ENCODE measurements at regions not wholly inside any gene's neighbourhood (a gene's known extent, or its start where the extent isn't known, plus 50 kb on each side); places are given as distances from the start of the nearest gene placed in this dataset.
"Not testable (repeated sequence)": the region's sequence is repeated elsewhere in the genome, so short reads cannot be mapped to it uniquely, and the experiment has no call there.

GRCh38 chr10:108003061-108003460, 838.6 kb upstream of the SORCS1 start:
- Mint-ChIP-seq H3K27ac (no peak overlapping the region), H3K4me3 (no peak overlapping the region), H3K4me1 (no peaks in the 10 kb centered on the region), H3K9me3 (peaks cover 6% of the 10 kb centered on the region), H3K36me3 (no peaks in the 10 kb centered on the region)
- ATAC-seq (no peak), DNase-seq (ENCODE audit: low spot score in 2 of 2) (no peak)

- DNase-seq (ENCODE audit: low spot score in 2 of 2) (no peak), ATAC-seq (no peak)
- H3K27ac Mint-ChIP-seq: no peak overlapping the region
- no peaks in the 10 kb centered on the region for H3K36me3 Mint-ChIP-seq
- H3K4me3 Mint-ChIP-seq: no peak overlapping the region
- H3K9me3 Mint-ChIP-seq: peaks cover 5% of the 10 kb centered on the region
- no peaks in the 10 kb centered on the region for H3K4me1 Mint-ChIP-seq
Measured at GRCh38 chr10:108000365-108000764, 835.9 kb upstream of the SORCS1 start.

GRCh38 chr10:107994621-107995270, 830.2 kb upstream of the SORCS1 start:
- Mint-ChIP-seq H3K4me3 (no peak overlapping the region), H3K4me1 (no peaks in the 10 kb centered on the region), H3K27ac (no peak overlapping the region), H3K36me3 (no peaks in the 10 kb centered on the region), H3K9me3 (peaks cover 2% of the 10 kb centered on the region)
- ATAC-seq (no peak), DNase-seq (ENCODE audit: low spot score in 2 of 2) (no peak)

- ATAC-seq (no peak), DNase-seq (ENCODE audit: low spot score in 2 of 2) (no peak)
- H3K27ac Mint-ChIP-seq: no peak overlapping the region
- no peaks in the 10 kb centered on the region for H3K36me3 Mint-ChIP-seq
- H3K9me3 Mint-ChIP-seq: peaks cover 15% of the 10 kb centered on the region
- no peak overlapping the region for H3K4me3 Mint-ChIP-seq
- no peaks in the 10 kb centered on the region for H3K4me1 Mint-ChIP-seq
Measured at GRCh38 chr10:107986571-107986970, 822.1 kb upstream of the SORCS1 start.

- DNase-seq (ENCODE audit: low spot score in 2 of 2): no peak
- no peak overlapping the region for H3K4me3 Mint-ChIP-seq
- H3K9me3 Mint-ChIP-seq: peaks cover 14% of the 10 kb centered on the region
- H3K27ac Mint-ChIP-seq: no peak overlapping the region
- no peaks in the 10 kb centered on the region for H3K36me3 Mint-ChIP-seq
- no peak for ATAC-seq
- no peaks in the 10 kb centered on the region for H3K4me1 Mint-ChIP-seq
Measured at GRCh38 chr10:107984581-107984980, 820.1 kb upstream of the SORCS1 start.

- peaks cover 12% of the 10 kb centered on the region for H3K9me3 Mint-ChIP-seq
Measured at GRCh38 chr10:107984149-107984548, 819.6 kb upstream of the SORCS1 start.

GRCh38 chr10:107978455-107978854, 813.9 kb upstream of the SORCS1 start:
- Mint-ChIP-seq H3K4me3 (no peak overlapping the region), H3K9me3 (peaks cover 11% of the 10 kb centered on the region), H3K36me3 (no peaks in the 10 kb centered on the region), H3K4me1 (no peaks in the 10 kb centered on the region), H3K27ac (no peak overlapping the region)
- ATAC-seq (no peak), DNase-seq (ENCODE audit: low spot score in 2 of 2) (no peak)

More at GRCh38 chr10:107984149-107984548, 819.6 kb upstream of the SORCS1 start:
- ATAC-seq: no peak
- Mint-ChIP-seq H3K4me1 (no peaks in the 10 kb centered on the region), H3K27ac (no peak overlapping the region), H3K36me3 (no peaks in the 10 kb centered on the region), H3K4me3 (no peak overlapping the region)
- no peak for DNase-seq (ENCODE audit: low spot score in 2 of 2)

GRCh38 chr10:107971973-107972372, 807.5 kb upstream of the SORCS1 start:
- no peak for DNase-seq (ENCODE audit: low spot score in 2 of 2)
- peaks cover 12% of the 10 kb centered on the region for H3K9me3 Mint-ChIP-seq
- H3K4me1 Mint-ChIP-seq: no peaks in the 10 kb centered on the region
- no peak overlapping the region for H3K27ac Mint-ChIP-seq
- no peak overlapping the region for H3K4me3 Mint-ChIP-seq
- H3K36me3 Mint-ChIP-seq: no peaks in the 10 kb centered on the region
- ATAC-seq: no peak

GRCh38 chr10:107971411-107971810, 806.9 kb upstream of the SORCS1 start:
- Mint-ChIP-seq H3K36me3 (no peaks in the 10 kb centered on the region), H3K27ac (no peak overlapping the region), H3K9me3 (peaks cover 12% of the 10 kb centered on the region), H3K4me1 (no peaks in the 10 kb centered on the region), H3K4me3 (no peak overlapping the region)
- DNase-seq (ENCODE audit: low spot score in 2 of 2): no peak
- ATAC-seq: no peak

GRCh38 chr10:107970512-107970911, 806.0 kb upstream of the SORCS1 start:
- ATAC-seq (no peak), DNase-seq (ENCODE audit: low spot score in 2 of 2) (no peak)
- Mint-ChIP-seq H3K36me3 (no peaks in the 10 kb centered on the region), H3K4me3 (no peak overlapping the region), H3K9me3 (peaks cover 9% of the 10 kb centered on the region), H3K4me1 (no peaks in the 10 kb centered on the region), H3K27ac (no peak overlapping the region)

- Mint-ChIP-seq H3K4me1 (no peaks in the 10 kb centered on the region), H3K36me3 (no peaks in the 10 kb centered on the region), H3K27ac (no peak overlapping the region), H3K9me3 (peaks cover 7% of the 10 kb centered on the region), H3K4me3 (no peak overlapping the region)
- ATAC-seq (no peak), DNase-seq (ENCODE audit: low spot score in 2 of 2) (no peak)
Measured at GRCh38 chr10:107969936-107970335, 805.4 kb upstream of the SORCS1 start.

GRCh38 chr10:107966826-107967225, 802.3 kb upstream of the SORCS1 start:
- Mint-ChIP-seq H3K36me3 (no peaks in the 10 kb centered on the region), H3K4me3 (no peak overlapping the region), H3K27ac (no peak overlapping the region), H3K4me1 (no peaks in the 10 kb centered on the region), H3K9me3 (peaks cover 4% of the 10 kb centered on the region)
- ATAC-seq (no peak), DNase-seq (ENCODE audit: low spot score in 2 of 2) (no peak)

GRCh38 chr10:107952649-107953556, 788.4 kb upstream of the SORCS1 start:
- DNase-seq (ENCODE audit: low spot score in 2 of 2): no peak
- Mint-ChIP-seq H3K4me3 (no peak overlapping the region), H3K36me3 (no peaks in the 10 kb centered on the region), H3K9me3 (peaks cover 10% of the 10 kb centered on the region), H3K27ac (no peak overlapping the region), H3K4me1 (no peaks in the 10 kb centered on the region)
- no peak for ATAC-seq

GRCh38 chr10:107950411-107951062, 786.0 kb upstream of the SORCS1 start:
- not testable (repeated sequence) for H3K36me3 Mint-ChIP-seq; H3K27ac Mint-ChIP-seq; DNase-seq (ENCODE audit: low spot score in 2 of 2); ATAC-seq; H3K4me3 Mint-ChIP-seq; H3K4me1 Mint-ChIP-seq
- H3K9me3 Mint-ChIP-seq: peaks cover 18% of the 10 kb centered on the region

- H3K4me3 Mint-ChIP-seq: no peak overlapping the region
- no peaks in the 10 kb centered on the region for H3K36me3 Mint-ChIP-seq
- H3K27ac Mint-ChIP-seq: no peak overlapping the region
- no peak for ATAC-seq
- H3K9me3 Mint-ChIP-seq: peaks cover 32% of the 10 kb centered on the region
- DNase-seq (ENCODE audit: low spot score in 2 of 2): no peak
- no peaks in the 10 kb centered on the region for H3K4me1 Mint-ChIP-seq
Measured at GRCh38 chr10:107942826-107943225, 778.3 kb upstream of the SORCS1 start.

All from stimulated activated effector memory CD8-positive, alpha-beta T cell treated with anti-CD3 and anti-CD28 coated beads, Interleukin-12 subunit alpha, Interleukin-12 subunit beta, amount 100 ng/mL, for 72 hours (primary cell).